Astrocyte (in vitro differentiated cells and primary cell): ENCODE measurements at regions not wholly inside any gene's neighbourhood (a gene's known extent, or its start where the extent isn't known, plus 50 kb on each side); places are given as distances from the start of the nearest gene placed in this dataset.

Experiments
- EZH2 ChIP-seq: IDR thresholded peaks from 2 replicates; pipeline ENCODE4 v1.6.1; 2012; ENCODE audit warnings: mild to moderate bottlenecking, low read length, inconsistent platforms; ENCODE audit not compliant: insufficient read depth
- TF ChIP-seq, protein P1 (sequence below): IDR thresholded peaks from 2 replicates; pipeline ENCODE4 v1.5.1; 2011; ENCODE audit warnings: low read depth, mild to moderate bottlenecking, inconsistent platforms, low read length, moderate library complexity; ENCODE audit not compliant: insufficient read depth

DNA sequence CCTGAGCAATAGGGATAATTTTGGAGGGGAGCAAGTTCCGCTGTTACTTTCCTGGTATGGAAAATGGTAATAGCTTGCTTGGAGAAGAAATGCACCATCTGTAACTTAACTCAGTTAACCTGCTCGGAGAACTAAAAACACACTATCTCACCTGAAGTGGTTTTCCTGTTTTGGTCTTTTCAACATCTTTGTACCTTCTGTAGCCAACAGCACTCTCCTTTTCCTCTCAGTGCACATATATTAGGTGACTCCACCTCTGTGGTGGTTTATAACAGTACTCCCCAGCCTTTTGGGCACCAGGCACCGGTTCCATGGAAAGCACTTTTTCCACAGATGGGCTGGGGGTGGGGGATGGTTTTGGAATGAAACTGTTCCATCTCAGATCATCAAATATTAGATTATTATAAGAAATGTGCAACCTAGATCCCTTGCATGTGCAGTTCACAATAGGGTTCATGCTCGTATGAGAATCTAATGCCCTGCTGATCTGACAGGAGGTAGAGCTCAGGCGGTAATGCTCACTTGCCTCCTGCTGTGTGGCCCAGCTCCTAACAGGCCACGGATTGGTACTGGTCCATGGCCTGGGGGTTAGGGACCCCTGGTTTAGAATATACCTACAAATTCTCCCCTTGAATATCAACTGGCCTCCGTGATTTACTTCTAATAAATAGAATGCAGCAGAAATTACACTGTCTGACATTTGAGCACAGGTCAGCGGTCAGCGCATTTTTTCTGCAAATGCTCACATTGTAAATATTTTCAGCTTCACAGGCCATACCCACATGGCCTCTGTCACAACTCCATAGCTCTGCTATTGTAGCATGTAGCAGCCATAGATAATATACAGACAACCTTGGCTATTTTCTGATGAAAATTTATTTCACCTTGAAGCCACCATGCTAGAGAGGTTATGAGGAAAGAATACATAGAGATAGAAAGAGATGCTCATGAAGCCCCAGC, 83.8 kb upstream of the SUCLG2 start:
- TF ChIP-seq, protein P1, sequence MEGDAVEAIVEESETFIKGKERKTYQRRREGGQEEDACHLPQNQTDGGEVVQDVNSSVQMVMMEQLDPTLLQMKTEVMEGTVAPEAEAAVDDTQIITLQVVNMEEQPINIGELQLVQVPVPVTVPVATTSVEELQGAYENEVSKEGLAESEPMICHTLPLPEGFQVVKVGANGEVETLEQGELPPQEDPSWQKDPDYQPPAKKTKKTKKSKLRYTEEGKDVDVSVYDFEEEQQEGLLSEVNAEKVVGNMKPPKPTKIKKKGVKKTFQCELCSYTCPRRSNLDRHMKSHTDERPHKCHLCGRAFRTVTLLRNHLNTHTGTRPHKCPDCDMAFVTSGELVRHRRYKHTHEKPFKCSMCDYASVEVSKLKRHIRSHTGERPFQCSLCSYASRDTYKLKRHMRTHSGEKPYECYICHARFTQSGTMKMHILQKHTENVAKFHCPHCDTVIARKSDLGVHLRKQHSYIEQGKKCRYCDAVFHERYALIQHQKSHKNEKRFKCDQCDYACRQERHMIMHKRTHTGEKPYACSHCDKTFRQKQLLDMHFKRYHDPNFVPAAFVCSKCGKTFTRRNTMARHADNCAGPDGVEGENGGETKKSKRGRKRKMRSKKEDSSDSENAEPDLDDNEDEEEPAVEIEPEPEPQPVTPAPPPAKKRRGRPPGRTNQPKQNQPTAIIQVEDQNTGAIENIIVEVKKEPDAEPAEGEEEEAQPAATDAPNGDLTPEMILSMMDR: no peak
- no peak for TF ChIP-seq EZH2
